Endothelial cell of umbilical vein (primary cell): ENCODE measurements at regions not wholly inside any gene's neighbourhood (a gene's known extent, or its start where the extent isn't known, plus 50 kb on each side); places are given as distances from the start of the nearest gene placed in this dataset.

Experiments
- BruUV-seq: library from RNA; stranded (reverse); fragments of 400-500 nt; replicated peaks from 2 replicates; lab custom pipeline; 2021; lab: Mats Ljungman, UMichigan
- CTCF ChIA-PET: fragments of 300-600, 350-600 bp; sonication (Branson Sonifier 250); formaldehyde crosslinking; loops from one replicate; lab custom pipeline; 2021; ENCODE audit warnings: antibody characterized with exemption, inconsistent platforms; lab: Charles Lee
- POLR2A ChIA-PET: fragments of 300-600, 350-600 bp; sonication (Branson Sonifier 250); formaldehyde crosslinking; loops from one replicate; lab custom pipeline; 2021; ENCODE audit warnings: antibody characterized with exemption, inconsistent platforms; lab: Charles Lee
- DNase-seq: peaks from one replicate; pipeline ENCODE4 v3.0.0-alpha.2; 2011; ENCODE audit warnings: low read depth, low spot score
- FAIRE-seq: peaks from 2 replicates; lab custom pipeline; 2011; peaks lifted over from hg19 to GRCh38; lab: Jason Lieb, UNC
- H2AFZ ChIP-seq: 2 replicates; pipeline ENCODE4 v1.6.0; 2012; ENCODE audit warnings: low read depth, low read length, control low read depth, inconsistent platforms
- H3K27ac ChIP-seq: 2 replicates; pipeline ENCODE4 v1.5.1; 2011; ENCODE audit warnings: low read depth, mild to moderate bottlenecking, control low read depth, low read length, moderate library complexity; ENCODE audit not compliant: insufficient read depth
- H3K27me3 ChIP-seq, 2 experiments: 2 replicates each; pipeline versions ENCODE4 v1.6.0 to v1.6.1; 2011; ENCODE audit warnings: low read length in 2 of 2, mixed read lengths in 1 of 2; ENCODE audit not compliant: control insufficient read depth in 2 of 2, insufficient read depth in 2 of 2
- H3K36me3 ChIP-seq, 2 experiments: 2 replicates in 1 of 2; 3 replicates in 1 of 2; pipeline ENCODE4 v1.5.1; 2011; ENCODE audit warnings: low read length in 2 of 2, mild to moderate bottlenecking in 1 of 2, moderate library complexity in 1 of 2; ENCODE audit not compliant: control insufficient read depth in 2 of 2, insufficient read depth in 2 of 2; ENCODE audit errors: extremely low read depth in 1 of 2
- H3K4me1 ChIP-seq: 3 replicates; pipeline ENCODE4 v1.5.1; 2011; ENCODE audit warnings: mild to moderate bottlenecking, low read length; ENCODE audit not compliant: control insufficient read depth, insufficient read depth; ENCODE audit errors: extremely low read depth
- H3K4me2 ChIP-seq: 2 replicates; pipeline ENCODE4 v1.6.1; 2011; ENCODE audit warnings: low read length, control low read depth, mixed read lengths; ENCODE audit not compliant: insufficient read depth
- H3K4me3 ChIP-seq, 3 experiments: fragments of 200-600 bp in 1 of 3; sonication (generic), shearing (Covaris generic) in 1 of 3; replicated peaks in 1 of 3; 2 replicates each; pipeline ENCODE4 v1.5.1; 2011 to 2016; ENCODE audit warnings: control low read depth in 3 of 3, low read length in 3 of 3, mild to moderate bottlenecking in 2 of 3, inconsistent platforms in 1 of 3, low read depth in 1 of 3, moderate library complexity in 1 of 3; ENCODE audit not compliant: insufficient read depth in 1 of 3
- H3K79me2 ChIP-seq: 2 replicates; pipeline ENCODE4 v1.6.0; 2012; ENCODE audit warnings: low read length, inconsistent platforms; ENCODE audit not compliant: control insufficient read depth, insufficient read depth
- H3K9ac ChIP-seq: replicated peaks from 2 replicates; pipeline ENCODE3; 2011; ENCODE audit warnings: low read length, control low read depth; ENCODE audit not compliant: insufficient read depth; ENCODE audit errors: extremely low read depth
- H3K9me1 ChIP-seq: replicated peaks from 3 replicates; pipeline ENCODE4 v1.6.0; 2011; ENCODE audit warnings: mild to moderate bottlenecking, low read length; ENCODE audit not compliant: control insufficient read depth, insufficient read depth; ENCODE audit errors: extremely low read depth
- H3K9me3 ChIP-seq: replicated peaks from 2 replicates; pipeline ENCODE4 v1.5.1; 2012; ENCODE audit warnings: low read length, inconsistent platforms; ENCODE audit not compliant: control insufficient read depth, insufficient read depth
- H4K20me1 ChIP-seq: replicated peaks from 2 replicates; pipeline ENCODE3; 2011; ENCODE audit warnings: mild to moderate bottlenecking, low read length; ENCODE audit not compliant: control insufficient read depth, insufficient read depth; ENCODE audit errors: extremely low read depth
- CTCF ChIP-seq, 2 donors: IDR thresholded peaks; 1 replicate in 1 of 2; 2 replicates in 1 of 2; pipeline ENCODE4 v1.5.1; 2011; ENCODE audit warnings: low read length in 2 of 2, mild to moderate bottlenecking in 2 of 2, moderate library complexity in 2 of 2, control low read depth in 1 of 2, inconsistent platforms in 1 of 2, low read depth in 1 of 2; ENCODE audit not compliant: insufficient read depth in 1 of 2; ENCODE audit errors: extremely low read depth in 1 of 2
- EZH2 ChIP-seq: IDR thresholded peaks from 2 replicates; pipeline ENCODE4 v1.6.1; 2012; ENCODE audit warnings: borderline replicate concordance, low read depth, mild to moderate bottlenecking, moderate library complexity, low read length, inconsistent platforms; ENCODE audit not compliant: severe bottlenecking
- FOS ChIP-seq: IDR thresholded peaks from 2 replicates; pipeline ENCODE4 v1.6.1; 2011; ENCODE audit warnings: mild to moderate bottlenecking, low read length, moderate library complexity, borderline replicate concordance; ENCODE audit not compliant: insufficient read depth
- GATA2 ChIP-seq: IDR thresholded peaks from 2 replicates; pipeline ENCODE4 v1.7.0; 2011; ENCODE audit warnings: low read depth, mild to moderate bottlenecking, moderate library complexity, mixed read lengths, low read length; ENCODE audit not compliant: insufficient read length, insufficient read depth
- JUN ChIP-seq: IDR thresholded peaks from 2 replicates; pipeline ENCODE4 v1.6.1; 2011; ENCODE audit warnings: borderline replicate concordance, low read depth; ENCODE audit not compliant: insufficient read length, insufficient read depth
- MAX ChIP-seq: IDR thresholded peaks from 2 replicates; pipeline ENCODE4 v1.6.1; 2011; ENCODE audit not compliant: insufficient read depth, insufficient read length
- MYC ChIP-seq: IDR thresholded peaks from one replicate; pipeline ENCODE4 v1.6.1; 2011; ENCODE audit warnings: mild to moderate bottlenecking, low read depth, low read length
- POLR2A ChIP-seq: IDR thresholded peaks from 2 replicates; pipeline ENCODE4 v1.6.1; 2012; ENCODE audit warnings: low read depth, mild to moderate bottlenecking, control low read depth, low read length
- POLR2AphosphoS5 ChIP-seq: IDR thresholded peaks from 2 replicates; pipeline ENCODE4 v1.6.1; 2012; ENCODE audit warnings: low read depth, mild to moderate bottlenecking, control low read depth, low read length, moderate library complexity; ENCODE audit not compliant: insufficient read depth
- dilution Hi-C: fragments of 300-500 bp; cut with MboI; formaldehyde crosslinking; loops from one replicate; pipeline ENCODE4 v1.15.0; 2019; ENCODE audit warnings: low sequenced_read_pairs; ENCODE audit not compliant: extremely low pct_ligation_motif_present
- intact Hi-C: fragments of 100-400 bp; cut with micrococcal nuclease; formaldehyde crosslinking; loops from one replicate; pipeline ENCODE4 v1.10.0; 2022

GRCh38 chr1:60637651-60638050 is 444.7 kb upstream of the NFIA start:
- Histone ChIP-seq H3K27me3 (no peaks in the 10 kb centered on the region), H3K9me3 (no peaks in the 10 kb centered on the region), H3K79me2 (no peaks in the 10 kb centered on the region), H4K20me1 (no peaks in the 10 kb centered on the region), H3K27ac (no peak overlapping the region), H3K4me3 (no peak overlapping the region), H3K4me2 (no peak overlapping the region), H3K9ac (no peak overlapping the region), H2AFZ (no peak overlapping the region), H3K9me1 (no peaks in the 10 kb centered on the region), H3K36me3 (no peaks in the 10 kb centered on the region), H3K4me1 (no peaks in the 10 kb centered on the region)
- CTCF ChIA-PET = no interaction called here
- TF ChIP-seq FOS = no peak
- TF ChIP-seq JUN = no peak
- TF ChIP-seq MYC = no peak
- TF ChIP-seq POLR2AphosphoS5 = no peak
- no peak for TF ChIP-seq EZH2
- no peak for TF ChIP-seq GATA2
- TF ChIP-seq MAX = no peak
- no peak for TF ChIP-seq CTCF (IDR thresholded peaks at IDR 0.05; ENCODE audit: extremely low read depth in 1 of 2, insufficient read depth in 1 of 2, low read depth in 1 of 2, low read length in 2 of 2)
- no peak for TF ChIP-seq POLR2A
- no peak for DNase-seq
- dilution Hi-C loops = no loop called here
- intact Hi-C loops = no loop called here
- BruUV-seq = no TSS peak
- FAIRE-seq = no peak
- POLR2A ChIA-PET = no interaction called here
